Caki2 (cell line): ENCODE measurements at regions not wholly inside any gene's neighbourhood (a gene's known extent, or its start where the extent isn't known, plus 50 kb on each side); places are given as distances from the start of the nearest gene placed in this dataset.
A peak's percentile ranks its signal among the peaks of the same experiment; 100 is the strongest.

Experiments used
- DNase-seq: peaks from one replicate; pipeline ENCODE4 v3.0.0-alpha.2; 2015; ENCODE audit warnings: low read depth
- in situ Hi-C: cut with HindIII; loops from 2 replicates; pipeline ENCODE4 v1.10.0; 2016; ENCODE audit warnings: low sequenced_read_pairs, low pct_unique_long_range_greater_than_20kb, mixed read lengths

DNA sequence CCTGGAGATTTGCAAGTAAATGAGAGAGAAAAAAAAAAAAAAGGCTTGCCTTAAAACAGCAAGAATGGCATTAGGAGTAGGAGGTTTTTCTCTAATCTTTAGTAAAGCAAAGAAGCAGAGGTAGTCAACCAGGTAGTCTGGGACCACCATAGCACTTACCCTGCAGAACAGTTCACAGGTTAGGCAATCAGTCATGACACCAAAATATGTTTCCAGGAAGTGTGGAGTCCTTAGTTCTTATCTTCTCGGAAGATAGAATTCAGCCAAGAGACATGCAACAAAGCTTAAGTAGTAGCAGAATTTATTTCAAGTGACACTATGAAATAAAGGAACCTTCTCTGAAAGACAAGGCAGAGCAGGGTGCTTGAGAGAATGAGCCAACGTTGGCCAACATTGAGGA lies 295.8 kb downstream of the IPO8 start:
- in situ Hi-C loops: no loop called here
- DNase-seq: no peak

- no peak for DNase-seq
- in situ Hi-C loops: no loop called here
Observed at GRCh38 chr12:30396576-30396975, 299.1 kb downstream of the IPO8 start.

DNA sequence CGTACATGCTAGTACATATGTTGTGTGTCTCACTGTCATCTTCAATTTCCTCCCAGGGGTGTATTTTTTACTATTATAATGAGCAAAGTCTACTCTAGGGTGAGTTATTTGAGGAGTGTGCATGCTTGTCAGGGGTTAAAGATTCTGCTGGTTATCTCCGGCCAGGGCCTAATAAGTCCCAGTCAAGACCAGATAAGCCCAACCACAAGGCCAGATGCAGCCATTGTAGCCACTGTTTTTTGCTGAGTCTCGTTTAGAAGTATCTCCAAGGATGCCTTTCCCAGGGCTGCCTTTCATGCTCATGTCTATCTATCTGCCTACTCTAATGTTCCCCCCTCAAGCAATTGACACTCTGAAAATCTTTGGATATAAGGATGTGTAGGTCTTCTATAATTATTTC lies 300.5 kb downstream of the IPO8 start:
- no peak for DNase-seq
- in situ Hi-C loops: no loop called here

DNA sequence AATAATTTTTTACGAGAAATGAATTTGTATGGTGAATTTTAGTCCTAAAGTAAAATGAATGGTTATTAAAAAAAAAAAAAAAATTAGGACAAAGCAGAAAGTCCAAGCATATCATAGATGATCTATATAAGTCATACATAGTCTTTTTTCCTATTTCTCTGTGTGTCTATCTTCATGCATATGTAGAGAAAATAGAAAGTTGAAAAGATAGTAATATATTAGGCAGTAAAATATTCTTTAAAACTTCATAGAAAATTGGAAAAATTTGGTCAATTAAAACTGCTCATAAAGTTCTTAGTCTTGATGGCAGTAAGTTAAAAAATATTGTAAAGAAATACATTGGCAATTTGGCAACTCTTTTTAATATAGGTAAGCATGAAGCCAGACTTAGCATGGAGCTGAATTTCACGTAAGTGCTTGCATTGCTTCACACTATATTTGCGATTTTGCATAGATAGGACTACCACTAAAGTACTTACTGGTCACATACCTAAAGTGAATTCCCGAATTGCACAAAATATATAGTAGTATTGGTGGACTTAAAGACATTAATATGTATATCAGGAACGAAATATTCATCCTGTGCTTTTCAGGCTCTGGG lies 303.8 kb downstream of the IPO8 start:
- in situ Hi-C loops: no loop called here

DNA sequence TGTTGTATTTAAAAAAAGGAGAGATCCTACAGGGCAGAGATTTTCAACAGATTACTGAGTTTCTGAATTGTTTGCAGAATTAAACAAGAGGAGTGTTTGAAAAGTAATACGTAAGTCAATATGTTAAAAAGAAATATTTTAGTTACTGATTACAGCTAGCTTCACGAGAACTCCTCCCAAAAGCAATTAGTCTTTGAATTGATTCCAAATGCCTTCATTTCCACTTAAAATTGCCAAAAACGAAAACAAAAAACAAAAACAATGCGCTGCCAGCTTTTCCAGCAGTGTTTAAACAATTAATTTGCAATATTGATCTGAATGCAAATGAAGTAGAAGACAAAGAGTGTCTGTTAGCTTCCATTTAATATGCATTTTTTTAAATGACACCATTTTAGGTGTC lies 310.0 kb downstream of the IPO8 start:
- in situ Hi-C loops: no loop called here

More for the DNA sequence above, 303.8 kb downstream of the IPO8 start:
- DNase-seq: no peak

GRCh38 chr12:30384976-30385375 lies 310.7 kb downstream of the IPO8 start:
- DNase-seq: no peak
- in situ Hi-C loops: no loop called here

More for the DNA sequence above, 310.0 kb downstream of the IPO8 start:
- DNase-seq: no peak

- in situ Hi-C loops: no loop called here
- no peak for DNase-seq
Observed at GRCh38 chr12:30378307-30378706, 317.4 kb downstream of the IPO8 start.

- no peak for DNase-seq
- in situ Hi-C loops: no loop called here
Observed at GRCh38 chr12:30364822-30365221, 330.8 kb downstream of the IPO8 start.

- in situ Hi-C loops: no loop called here
- no peak for DNase-seq
Observed at GRCh38 chr12:30361145-30361544, 334.5 kb downstream of the IPO8 start.

DNA sequence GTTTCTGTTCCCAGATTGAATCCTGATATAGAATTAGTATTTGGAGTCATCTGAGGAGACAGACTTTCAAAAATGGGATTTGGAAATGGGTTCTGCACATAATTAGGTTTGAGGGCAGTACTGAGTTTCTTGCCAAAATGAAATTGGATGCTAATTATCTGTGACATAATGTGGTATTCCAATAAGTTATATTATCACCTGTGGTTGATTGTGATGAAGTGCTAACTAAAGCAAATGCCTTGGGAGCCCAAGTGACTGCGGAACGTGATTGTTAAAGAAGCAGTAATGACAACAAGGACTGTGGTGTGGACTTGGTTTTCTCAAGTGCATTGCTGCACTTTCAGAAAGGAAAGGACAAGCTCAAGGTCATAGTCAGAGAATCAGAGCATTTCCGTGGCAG lies 337.0 kb downstream of the IPO8 start:
- in situ Hi-C loops: no loop called here
- DNase-seq: no peak

DNA sequence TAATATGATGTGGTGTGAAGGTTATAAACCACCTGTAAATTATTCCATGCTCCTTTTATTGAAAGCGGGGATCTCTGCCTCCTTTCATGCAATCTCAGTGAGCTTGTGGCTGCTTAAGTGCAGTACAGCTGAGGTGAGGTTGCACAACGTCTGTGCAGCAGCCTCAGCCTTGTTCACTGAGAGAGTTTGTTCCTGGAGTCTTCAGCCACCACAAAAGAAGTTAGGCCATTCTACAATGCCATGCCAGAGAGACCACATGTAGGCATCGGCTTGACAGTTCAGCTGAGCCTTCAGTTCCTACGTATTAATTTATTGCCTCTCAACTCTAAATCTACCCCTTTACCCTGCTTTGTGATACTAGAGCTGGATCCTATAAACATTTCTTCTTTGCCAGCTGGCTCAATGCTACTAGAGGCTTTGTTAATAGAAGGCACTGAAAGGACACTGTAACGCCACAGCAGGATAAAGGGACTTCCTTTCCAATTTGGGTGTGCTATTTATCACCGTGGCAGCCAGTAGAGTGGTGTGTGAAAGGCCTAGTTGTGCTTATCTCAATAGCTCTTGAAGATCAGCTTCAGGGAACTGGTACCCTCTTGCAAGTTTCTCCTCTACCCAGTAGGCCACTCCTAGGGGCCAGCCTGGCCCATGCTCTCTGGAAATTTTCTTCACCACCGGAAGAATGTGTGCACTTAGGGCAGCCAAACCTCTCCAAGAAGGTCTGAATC lies 337.7 kb downstream of the IPO8 start:
- in situ Hi-C loops: no loop called here
- DNase-seq: no peak

DNA sequence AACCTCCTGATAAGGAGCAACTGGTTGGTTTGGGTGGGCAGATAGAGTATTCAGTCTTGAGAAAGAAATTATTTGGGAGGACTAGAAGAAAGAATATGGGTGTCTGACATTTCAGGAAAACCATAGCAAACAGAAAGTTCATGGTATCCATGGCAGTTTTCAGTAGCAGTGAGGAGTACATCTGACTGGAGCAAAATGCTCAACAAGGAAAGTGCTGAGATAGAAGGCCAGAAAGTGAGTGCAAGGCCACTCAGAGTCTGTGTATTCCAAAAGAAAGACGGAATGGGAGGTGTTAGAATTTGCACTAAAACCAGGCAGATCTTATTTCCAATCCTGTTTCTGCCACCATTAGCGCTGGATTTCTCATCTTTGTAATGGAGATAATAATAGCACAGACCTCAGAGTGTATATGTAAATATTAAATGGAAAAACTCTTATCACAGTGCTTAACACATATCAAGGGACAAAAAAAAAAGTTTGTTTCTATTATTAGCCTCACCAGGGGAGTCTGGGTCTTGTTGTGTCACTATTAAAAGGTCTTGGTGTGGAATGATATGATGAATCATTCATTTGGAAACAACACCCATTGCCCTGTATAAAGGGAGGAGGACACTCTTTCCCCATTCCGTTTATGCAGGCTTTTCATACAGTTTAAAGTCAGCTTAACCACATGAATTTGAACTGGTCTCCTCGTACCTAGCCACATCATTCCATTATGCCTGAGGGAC lies 349.8 kb downstream of the IPO8 start:
- in situ Hi-C loops: no loop called here
- DNase-seq: no peak

- in situ Hi-C loops: no loop called here
- DNase-seq: no peak
Observed at GRCh38 chr12:30330565-30330964, 365.1 kb downstream of the IPO8 start.

- in situ Hi-C loops: no loop called here
- no peak for DNase-seq
Observed at GRCh38 chr12:30329281-30329680, 366.4 kb downstream of the IPO8 start.

GRCh38 chr12:30323008-30323407 lies 372.7 kb downstream of the IPO8 start:
- no peak for DNase-seq
- in situ Hi-C loops: no loop called here

DNA sequence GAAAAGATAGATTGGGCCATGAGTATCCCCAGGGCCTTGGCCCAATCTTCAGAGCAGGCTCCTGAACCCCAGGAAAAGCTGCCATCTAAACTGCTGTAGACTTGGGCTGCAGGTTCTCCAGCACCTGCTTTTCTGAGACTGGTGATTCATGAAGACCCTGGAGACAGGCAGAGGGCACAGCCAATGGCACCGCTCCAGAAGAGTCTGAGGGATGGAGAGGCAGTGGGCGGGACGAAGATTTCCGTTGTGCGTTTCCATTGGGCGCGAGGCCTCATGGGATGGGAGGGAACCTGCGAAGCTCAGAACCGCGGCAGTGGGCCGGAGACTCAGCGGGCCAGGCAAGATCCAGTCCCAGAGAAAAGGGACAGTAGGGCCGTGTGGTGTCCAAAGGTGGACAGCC lies 375.1 kb downstream of the IPO8 start:
- DNase-seq: no peak
- in situ Hi-C loops: no loop called here

DNA sequence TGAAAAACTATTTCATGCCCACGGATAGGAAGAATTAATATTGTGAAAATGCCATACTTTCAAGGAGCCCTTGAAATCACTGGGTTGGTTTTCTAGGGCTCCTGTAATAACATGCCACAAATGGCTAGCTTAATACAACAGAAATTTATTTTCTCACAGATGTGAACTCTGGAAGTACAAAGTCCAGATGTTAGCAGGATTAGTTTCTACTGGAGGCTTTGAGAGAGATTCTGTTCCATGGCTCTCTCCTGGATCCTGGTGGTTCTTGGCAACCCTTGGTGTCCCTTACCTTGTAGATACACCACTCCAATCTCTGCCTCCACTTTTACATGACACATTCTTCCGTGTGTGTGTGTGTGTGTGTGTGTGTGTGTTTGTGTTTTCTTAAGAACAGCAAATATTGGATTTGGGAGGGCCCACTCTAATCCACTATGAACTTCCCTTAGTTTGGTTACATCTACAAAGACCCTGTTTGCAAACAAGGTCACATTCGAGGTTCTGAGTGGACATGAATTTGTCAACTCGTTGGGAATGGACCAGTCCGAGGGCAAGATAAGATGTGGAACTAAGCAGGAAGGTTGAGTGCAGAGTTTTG lies 381.1 kb downstream of the IPO8 start:
- in situ Hi-C loops: no loop called here
- no peak for DNase-seq

GRCh38 chr12:30308010-30308717 lies 387.5 kb downstream of the IPO8 start:
- in situ Hi-C loops: no loop called here
- peak; percentile 26 for DNase-seq

DNA sequence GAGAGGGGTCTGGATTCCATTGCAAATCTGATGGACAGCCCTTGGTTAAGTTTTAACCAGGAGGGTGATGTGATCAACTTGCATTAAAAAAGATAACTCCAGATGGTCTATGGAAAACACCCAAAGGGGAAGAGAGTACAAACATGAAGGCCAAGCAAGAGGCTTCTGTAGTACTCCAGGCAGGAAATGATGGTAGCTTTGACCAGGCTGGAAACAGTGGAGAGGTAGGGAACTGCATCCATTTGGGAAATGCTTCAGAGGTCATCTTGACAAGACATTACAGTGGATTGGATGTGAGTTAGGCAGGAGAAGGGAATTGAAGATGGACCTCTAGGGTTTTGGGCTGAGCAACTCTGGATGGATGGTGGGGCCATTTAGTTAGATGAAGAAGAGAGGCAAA lies 391.1 kb downstream of the IPO8 start:
- in situ Hi-C loops: no loop called here
- DNase-seq: no peak
